ENCODE measurements at regions not wholly inside any gene's neighbourhood (a gene's known extent, or its start where the extent isn't known, plus 50 kb on each side); places are given as distances from the start of the nearest gene placed in this dataset.

DNA sequence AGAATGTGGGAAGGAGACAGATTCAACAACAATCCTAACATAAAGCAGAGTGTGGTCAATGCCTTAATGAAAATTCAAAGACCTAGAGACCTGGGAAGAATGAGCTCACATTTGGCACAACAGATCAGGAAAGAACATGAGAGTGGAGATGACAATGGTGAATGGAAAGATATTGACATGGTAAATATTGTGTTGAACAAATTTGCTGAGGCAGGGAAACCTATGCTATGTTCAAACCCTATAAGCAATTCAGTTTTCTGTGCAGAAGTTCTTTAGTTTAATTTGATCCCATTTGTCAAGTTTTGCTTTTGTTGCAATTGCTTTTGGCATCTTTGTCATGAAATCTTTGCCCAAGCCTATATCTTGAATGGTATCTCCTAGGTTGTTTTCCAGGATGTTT is 199.4 kb upstream of the LRRTM4 start:
- no peak for TF ChIP-seq POLR2A (IDR thresholded peaks at IDR 0.05; ENCODE audit: low read length)
- TF ChIP-seq GATA1 (IDR thresholded peaks at IDR 0.05; ENCODE audit: low read depth, low read length), result no peak
